GM21717 (cell line): ENCODE measurements at regions not wholly inside any gene's neighbourhood (a gene's known extent, or its start where the extent isn't known, plus 50 kb on each side); places are given as distances from the start of the nearest gene placed in this dataset.

Experiments
- ATAC-seq: cut with Tn5 transposase; IDR thresholded peaks from one replicate; pipeline ENCODE4 v1.9.1; 2021; ENCODE audit warnings: mild to moderate bottlenecking, moderate library complexity; ENCODE audit not compliant: unreplicated experiment

DNA sequence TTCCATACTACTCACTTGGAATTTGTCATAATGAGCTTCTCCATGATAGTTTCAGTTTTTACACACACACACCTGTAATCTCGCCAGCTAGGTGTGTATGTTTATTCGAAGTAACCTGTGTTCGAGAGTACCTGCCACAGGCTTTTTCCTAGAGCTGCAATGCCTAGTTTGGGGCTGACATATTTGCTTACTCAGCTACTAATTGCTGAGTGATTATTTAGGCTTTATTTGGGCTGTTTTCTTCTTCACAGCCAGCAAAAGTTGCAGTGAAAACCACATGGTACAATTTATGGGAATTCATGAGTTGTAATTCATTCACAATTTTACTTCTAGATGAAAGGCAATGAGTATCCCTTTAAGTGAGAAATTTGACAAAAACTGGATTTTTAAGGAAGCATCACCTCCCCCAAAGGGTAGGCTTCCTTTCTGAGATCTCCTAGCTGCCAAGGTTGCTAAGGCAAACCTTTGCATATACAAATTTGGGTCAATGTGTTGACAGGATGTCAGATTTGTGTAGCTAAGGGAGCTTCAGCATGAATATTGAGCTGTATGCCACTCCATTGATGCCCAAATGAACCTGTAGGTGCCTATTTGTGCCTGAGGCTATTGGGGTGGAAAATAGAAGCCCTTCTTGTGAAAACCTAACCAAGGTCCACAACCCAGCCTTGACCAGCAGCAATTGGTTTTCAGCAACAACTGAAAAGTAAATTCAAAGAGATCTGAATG is 108.7 kb upstream of the OTX2 start:
- no peak for ATAC-seq

DNA sequence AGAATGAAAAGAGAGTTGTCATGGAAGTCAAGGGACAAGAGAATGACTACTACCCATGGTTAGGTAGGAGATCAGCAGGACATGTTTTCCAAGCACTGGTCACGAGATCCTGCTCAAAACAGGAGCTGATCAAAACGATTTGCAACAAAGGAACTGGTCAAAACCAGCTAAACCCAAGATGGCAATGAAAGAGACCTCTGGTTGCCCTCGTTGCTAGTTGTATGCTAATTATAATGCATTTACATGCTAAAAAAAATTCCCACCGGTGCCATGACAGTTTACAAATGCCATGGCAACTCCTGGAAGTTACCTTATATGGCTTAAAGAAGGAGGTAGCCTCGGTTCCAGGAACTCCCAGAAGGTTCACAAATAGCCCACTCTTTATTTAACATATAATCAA is 95.0 kb upstream of the OTX2 start:
- ATAC-seq, result no peak

DNA sequence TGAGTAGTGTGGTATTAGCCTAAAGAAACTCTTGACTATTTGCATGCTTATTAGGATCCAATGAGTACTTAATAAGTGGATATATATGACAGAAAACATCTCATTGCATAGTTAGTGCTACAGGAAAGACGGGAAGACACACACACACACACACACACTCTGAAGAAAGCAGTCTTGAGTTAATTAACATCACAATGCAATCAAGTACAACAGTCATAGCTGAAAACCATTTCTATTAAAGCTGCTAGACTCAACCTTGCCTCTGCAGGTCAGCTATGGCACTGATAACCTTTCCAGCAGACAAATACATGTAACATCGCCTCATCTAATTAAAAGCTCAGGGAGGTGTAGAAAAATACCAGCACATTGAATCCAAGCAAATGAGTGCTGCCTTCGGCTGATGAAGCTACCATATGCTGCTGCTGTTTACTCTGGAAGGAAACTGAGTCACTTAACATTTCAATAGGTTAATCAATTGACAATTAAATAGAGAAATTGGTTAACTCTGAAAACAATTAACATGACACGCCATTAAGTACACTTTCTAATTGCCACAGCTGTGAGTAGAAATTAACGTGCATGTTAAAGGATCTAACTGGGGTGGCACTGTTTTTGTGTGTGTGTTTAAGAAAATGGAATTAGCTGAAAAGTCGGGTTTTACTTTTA is 93.2 kb upstream of the OTX2 start:
- no peak for ATAC-seq

DNA sequence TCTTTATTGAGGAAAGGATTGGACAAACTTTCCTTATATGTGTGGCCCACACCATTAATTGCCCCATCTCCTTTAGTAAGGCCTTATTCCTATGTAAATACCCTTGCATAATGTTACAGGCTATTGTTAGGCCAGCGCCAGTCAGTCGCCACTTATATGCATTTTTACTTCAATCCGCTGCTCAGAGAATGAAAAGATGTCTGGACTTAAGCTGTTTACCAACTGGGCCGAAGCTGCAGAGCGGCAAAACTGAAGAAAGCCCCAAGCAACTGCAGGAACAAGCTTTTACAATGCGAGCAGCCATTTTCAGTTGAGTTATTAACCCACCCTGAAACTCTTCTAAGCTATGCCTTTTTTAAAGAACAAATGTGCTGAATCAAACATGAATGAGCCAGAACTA is 92.1 kb upstream of the OTX2 start:
- ATAC-seq, result no peak

DNA sequence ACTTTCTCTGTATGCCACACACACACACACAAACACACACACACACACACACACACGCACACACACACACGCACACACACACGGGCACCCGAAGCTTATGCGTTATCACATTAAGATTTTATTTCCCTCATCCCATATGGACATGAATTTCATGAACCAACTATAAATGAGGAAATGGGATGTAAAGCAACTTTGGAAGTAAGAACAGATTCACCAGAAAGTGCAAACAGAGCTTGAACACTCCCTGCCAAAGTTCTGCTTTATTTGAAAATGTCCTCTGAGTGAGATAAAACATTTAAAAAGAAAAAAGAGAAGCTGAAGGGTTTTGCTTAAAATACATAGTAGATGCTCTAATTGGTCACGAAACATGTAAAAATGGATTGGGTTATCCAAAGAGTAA is 90.4 kb upstream of the OTX2 start:
- no peak for ATAC-seq

DNA sequence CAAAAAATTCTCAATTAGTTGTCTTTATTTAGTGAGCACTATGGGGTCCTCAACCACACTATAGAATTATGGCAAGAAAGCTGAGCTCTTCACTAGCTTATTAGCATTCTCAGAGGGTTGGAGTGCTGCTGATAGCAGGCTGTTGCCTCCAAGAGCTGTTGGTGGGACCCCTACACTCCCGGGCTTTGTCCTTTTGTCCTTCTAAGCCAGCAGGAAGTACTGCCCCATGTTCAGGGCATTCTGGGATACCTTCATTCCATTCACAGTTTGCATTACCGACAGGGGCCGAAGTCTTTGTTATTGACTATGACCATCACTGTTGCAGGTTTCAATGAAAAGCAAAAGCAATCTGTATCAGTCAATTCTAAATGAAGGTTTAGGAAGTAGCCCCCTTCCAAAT is 89.5 kb upstream of the OTX2 start:
- ATAC-seq, result no peak

DNA sequence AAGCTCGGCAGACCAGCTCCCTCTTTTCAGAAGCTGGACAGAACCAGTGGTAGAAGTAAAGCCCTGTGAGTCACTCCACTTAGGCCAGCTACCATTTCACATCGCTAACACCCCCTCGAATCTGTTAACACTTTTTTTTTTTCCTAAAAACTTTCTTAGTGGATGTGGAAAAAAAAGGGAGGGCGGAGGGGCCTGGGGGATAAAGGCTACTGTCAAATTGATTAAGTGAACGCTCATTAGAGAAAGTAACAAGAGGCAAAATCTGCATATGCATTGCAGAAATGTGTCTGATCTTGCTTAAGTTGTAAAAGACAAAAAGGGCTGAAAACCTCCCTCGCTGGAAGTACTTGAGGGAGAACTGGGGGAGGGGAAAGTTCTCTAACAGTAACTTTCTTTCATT is 86.6 kb upstream of the OTX2 start:
- ATAC-seq, result no peak

DNA sequence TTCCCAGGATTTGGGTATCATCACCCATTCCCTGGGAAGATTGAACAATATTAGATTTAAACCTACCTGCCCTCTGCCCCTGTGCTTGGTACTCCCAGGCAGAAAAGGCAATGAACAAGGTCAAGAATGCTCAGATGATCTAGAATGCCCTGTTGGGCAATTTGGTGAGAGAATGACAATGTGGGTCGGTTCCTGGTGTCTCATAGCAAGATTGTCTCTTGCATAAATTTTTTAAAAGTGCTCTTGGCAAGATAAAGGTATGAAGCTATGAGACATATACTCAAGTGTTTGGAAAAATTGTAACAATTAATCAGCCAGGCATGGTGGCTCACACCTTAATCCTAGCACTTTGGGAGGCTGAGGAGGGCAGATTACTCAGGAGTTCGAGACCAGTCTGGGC is 86.0 kb upstream of the OTX2 start:
- no peak for ATAC-seq

DNA sequence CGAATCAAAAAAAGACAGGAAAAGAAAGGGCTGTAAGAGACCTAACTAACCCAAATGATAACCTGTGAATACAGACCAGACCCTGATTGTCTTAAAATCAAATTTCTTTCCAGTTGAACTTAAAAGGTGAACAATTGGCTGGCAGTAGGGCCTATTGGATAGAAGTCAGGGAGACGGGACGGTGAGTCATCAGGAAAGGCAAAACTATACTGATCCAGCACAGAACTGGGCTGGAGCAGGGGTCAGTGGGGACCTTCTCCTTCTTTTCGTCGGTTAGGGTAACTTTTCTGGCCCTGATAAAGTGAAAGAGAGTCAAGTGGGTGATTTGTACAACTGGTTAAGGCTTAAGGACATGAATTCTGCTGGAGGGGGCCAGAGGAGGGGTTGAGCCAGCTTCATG is 84.9 kb upstream of the OTX2 start:
- no peak for ATAC-seq

DNA sequence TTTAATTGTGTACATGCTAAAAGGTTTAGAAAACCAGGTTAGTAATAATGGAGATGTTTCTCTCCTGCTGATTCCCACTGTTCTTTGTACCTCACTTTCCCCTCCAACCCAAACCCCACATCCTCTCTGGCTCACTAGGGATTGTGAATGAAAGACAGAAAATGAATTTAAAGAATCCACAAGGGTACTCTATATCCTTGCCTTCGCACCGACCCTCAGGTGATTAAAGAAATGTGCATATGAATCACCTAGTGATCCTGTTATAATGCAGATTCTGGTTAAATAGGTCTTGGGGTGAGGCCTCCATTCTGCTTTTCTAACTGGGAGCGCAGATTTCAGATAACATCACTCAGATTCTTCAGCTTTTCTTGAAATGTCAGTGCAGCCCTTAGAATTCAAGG is 84.3 kb upstream of the OTX2 start:
- ATAC-seq, result no peak

DNA sequence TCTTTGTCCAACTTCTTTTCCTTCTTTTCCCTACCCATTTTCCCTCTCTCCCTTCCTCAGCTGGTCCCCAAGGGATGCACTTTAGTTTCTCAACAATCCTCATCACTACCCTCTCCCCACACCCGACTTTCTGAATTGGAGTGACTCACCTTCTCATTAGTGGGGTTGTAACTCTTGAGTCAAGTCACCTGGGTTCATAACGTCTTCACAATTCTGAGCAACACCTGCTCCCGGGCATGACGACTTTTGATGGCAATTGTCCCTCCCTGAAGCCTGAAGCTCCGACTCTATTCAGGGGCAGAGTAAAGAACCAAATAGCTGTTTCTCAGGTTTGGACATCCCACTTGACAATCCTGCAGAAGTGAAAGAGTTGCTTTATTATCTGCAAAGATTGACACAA is 82.7 kb upstream of the OTX2 start:
- no peak for ATAC-seq

DNA sequence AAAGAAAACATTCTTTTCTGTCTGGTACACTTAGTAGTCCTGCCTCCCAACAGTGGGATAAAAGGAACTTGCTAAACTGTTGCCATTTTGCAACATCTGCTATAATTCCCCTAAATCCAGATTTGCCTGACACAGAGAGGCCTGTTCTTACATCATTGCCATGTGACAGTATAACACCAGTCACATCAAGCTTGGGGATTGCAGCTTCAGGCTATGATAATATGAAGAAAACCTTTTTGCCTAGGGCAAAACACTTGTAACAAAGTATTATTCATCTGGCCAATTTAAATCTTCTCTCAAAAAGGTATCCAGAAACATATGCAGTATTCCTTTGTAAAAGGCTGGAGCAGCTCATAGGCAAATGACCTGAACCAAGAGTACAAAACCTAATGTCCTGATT is 80.9 kb upstream of the OTX2 start:
- no peak for ATAC-seq

DNA sequence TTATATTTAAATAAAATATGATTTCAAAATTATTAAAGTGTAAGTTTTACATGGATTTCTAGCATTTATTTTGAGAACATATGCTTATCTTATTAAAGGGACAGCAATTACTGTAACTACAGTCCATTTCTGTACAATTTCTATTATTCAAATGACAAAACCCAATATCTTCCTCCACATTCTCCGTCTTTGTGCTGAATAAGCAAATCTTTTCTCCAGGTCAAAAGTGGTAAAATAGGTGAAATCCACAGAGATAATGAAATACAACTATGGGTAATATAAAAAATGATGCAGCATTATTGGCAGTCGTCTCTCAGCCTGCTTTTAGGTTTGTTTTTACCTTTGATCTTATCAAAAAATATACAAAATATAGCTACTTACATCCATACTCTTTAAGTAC is 79.4 kb upstream of the OTX2 start:
- ATAC-seq, result no peak

DNA sequence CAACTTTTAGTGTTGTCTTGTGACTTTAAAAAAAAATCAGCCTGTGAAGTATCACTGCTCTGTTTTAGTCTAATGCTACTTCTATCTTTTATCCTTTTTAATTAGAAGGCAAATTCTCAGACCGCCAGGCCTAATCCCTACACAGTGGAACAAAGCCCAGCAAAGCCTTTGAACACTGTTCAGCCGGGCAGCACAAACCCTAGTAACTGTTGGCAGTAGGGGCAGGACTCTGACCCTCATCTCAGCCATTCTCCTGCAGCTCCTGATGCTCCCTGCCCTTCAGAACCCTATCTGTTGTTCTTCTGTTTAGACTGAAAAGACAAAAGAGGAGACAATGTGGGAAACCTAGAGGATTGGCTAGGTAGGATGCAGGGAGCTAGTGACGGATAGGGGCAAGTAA is 78.0 kb upstream of the OTX2 start:
- ATAC-seq, result no peak

DNA sequence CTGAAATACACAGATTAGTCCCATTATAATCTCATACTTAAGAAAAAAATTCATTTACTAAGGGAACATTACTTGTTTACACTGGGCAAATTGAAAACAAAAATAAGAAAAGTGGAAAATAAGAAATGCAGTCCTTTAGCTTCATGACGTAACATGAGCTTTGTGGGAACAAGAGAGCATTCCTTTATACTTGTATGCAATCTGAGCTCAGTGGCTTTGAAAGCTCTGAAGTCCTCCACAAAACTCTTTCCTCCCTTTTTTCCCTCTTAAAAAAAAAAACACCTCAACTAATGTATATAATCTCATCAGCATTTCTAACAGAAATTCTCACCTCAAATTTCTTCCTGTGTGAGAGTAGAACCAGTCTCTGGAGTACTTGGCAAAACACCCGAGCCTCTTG is 76.9 kb upstream of the OTX2 start:
- no peak for ATAC-seq

DNA sequence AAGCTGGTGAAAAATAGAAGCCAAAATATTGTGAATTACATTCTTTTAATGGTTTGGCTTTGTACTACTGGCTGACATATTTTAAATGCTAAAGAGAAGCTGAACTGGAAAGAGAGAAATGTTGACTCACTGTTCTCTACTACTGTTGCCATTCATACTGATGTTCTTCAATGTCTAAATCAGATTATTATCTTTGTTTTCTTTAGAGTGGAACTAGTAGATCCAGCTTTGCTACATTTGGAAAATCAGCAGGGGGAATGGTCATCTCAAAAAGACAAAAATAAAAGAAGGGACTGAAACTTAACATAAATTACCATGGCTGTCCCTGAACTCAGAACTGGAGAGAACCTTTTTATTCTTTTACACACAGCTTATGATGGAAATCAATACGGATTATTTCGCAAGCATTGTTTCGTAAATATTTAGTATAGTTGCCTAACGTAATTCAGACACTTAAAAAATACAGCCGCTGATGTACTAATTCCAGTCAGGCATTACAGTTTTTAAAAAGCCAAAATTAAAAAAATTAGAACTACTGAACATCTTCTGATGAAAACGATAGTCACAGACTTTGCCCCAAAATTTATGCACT is 76.3 kb upstream of the OTX2 start:
- no peak for ATAC-seq

DNA sequence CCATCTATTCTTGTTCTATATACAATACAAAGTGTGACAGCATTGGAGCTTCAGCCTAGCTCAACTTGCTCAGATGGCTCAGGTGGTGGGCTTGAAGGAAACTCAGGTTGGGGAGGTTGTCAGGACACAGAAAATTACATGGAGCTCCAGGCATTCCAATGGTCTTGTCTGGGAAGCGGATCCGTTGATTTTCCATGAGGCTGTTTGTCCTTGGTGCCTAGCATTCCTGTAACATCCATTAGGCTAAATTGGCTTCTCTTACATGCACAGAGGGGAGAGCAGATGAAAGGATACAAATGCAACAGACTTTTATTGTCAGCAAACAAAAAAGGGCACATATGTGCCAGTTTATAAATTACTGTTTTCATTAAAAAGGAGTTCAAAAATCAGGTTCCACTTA is 75.5 kb upstream of the OTX2 start:
- ATAC-seq, result no peak

DNA sequence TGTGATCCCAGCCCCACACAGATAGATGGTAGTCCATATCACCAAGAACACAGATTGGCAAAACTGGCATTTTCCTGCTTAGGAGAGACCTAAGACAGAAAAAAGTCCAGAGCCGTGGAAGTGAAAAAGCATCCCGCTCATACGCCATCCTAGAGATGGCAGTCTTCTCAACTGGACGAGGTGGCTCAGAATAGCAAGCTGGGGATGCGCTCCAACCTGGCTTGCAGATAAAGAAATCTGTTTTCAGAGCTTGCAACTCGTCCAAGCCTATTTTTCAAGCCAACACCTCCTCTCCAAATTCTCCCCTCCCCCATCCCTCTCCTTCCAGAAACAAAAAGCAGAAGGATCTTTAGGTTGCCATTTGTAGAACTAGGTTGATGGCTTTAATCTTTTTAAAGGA is 74.3 kb upstream of the OTX2 start:
- no peak for ATAC-seq

DNA sequence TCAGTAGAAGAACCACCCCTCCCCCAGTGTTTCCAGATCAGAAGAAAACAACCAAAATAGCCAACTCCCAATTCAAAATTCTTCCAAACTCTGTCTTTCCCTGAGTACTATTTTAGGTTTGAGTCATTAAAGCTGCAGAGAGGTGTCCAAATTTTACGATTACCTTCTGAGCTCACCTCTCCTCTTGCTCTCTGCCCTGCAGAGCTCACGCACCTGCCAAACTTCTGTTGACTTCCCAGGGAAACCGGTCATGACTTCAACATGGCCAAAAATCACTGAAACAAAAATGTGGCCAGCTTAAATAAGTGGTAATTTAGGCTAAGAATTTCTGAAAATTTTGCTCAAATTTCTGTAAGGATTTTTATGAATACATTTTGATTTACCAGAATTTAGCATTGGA is 70.9 kb upstream of the OTX2 start:
- no peak for ATAC-seq

DNA sequence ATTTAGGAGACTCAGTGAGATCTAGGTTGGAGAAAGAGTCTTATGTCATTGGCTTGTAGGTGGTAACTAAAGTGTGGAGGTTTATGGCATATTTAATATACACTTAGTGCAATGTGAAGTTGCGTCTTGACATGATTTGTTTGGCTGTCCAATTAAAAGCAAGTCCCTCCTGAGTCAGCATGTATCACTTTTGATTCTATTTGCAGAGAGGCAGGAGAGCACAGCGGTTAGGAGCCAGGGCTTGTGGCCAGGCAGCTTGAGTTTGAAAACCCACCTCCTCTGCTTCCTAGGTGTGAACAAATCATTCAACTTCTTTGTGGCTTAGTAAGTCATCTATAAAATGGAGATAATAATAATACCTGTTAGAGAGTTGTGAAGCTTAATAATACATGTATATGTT is 68.5 kb upstream of the OTX2 start:
- ATAC-seq, result no peak

DNA sequence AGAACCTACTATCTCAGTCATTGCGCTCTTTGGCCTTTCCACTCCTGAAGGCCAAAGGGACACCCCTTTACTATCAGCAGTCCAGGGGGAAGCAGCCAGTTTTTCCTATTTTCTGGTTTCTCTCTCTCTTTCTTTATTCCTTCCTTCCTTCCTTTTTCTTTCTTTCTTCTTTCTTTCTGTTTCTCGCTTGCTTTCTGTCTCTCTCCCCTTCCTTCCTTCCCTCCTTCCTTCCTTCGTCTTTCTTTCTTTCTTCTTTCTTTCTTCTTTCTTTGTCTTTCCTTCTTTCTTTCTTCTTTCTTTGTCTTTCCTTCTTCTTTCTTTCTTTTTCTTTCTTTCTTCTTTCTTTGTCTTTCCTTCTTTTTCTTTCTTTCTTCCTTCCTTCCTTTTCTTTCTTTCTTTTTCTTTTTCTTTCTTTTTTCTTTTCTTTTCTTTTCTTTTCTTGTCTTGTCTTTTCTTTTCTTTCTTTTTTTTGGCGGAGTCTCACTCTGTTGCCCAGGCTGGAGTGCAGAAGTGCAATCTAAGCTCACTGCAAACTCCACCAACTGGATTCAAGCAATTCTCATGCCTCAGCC is 64.9 kb upstream of the OTX2 start:
- ATAC-seq, result no peak

DNA sequence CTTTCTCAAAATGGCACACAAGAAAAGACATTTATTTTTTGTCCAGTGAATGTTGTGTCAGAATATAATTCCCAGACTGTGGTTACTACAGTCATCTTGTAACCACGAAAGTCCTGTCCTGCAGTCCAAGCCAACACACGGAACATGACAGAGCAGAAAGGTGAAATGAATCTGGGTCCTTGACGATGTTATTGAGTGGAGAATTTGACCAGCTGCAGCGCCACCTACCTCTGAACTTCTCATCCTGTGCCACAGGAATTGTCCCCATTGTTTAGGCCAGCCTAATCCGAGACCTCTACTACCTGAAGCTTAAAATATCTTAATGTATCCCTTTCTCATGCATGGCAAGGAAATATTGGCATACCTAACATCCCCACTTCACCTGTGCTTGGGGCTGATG is 64.1 kb upstream of the OTX2 start:
- no peak for ATAC-seq
